ENCODE measurements at regions not wholly inside any gene's neighbourhood (a gene's known extent, or its start where the extent isn't known, plus 50 kb on each side); places are given as distances from the start of the nearest gene placed in this dataset.

GRCh38 chr16:66182592-66182991 is 183.9 kb upstream of the CDH5 start:
- ChIA-PET POLR2A (no interaction called here), CTCF (ENCODE audit: unreplicated experiment) (no interaction called here)
- Histone ChIP-seq H3K9me3 (ENCODE audit: low read length) (no peaks in the 10 kb centered on the region), H2AFZ (ENCODE audit: low read length) (no peak overlapping the region), H3K36me3 (ENCODE audit: insufficient read depth, low read length) (no peaks in the 10 kb centered on the region), H3K4me2 (ENCODE audit: low read length) (no peak overlapping the region), H3K27ac (ENCODE audit: low read depth, low read length, poor library complexity, severe bottlenecking) (no peak overlapping the region), H4K20me1 (ENCODE audit: insufficient read depth, low read length) (no peaks in the 10 kb centered on the region), H3K4me3 (ENCODE audit: low read depth, low read length, poor library complexity, severe bottlenecking) (no peak overlapping the region), H3K79me2 (ENCODE audit: insufficient read depth, low read depth, low read length) (no peaks in the 10 kb centered on the region), H3K9me2 (ENCODE audit: insufficient read depth, low read length) (no peaks in the 10 kb centered on the region), H3K4me1 (ENCODE audit: insufficient read depth, low read length, poor library complexity, severe bottlenecking) (no peaks in the 10 kb centered on the region)
- TF ChIP-seq CTCF (conservative IDR thresholded peaks at IDR 0.05; ENCODE audit: low read length) (no peak), EZH2phosphoT487 (IDR thresholded peaks at IDR 0.05; ENCODE audit: borderline replicate concordance, low read depth, low read length) (no peak)
- intact Hi-C loops (cut with micrococcal nuclease; ENCODE audit: unreplicated experiment), result no loop called here
- BruUV-seq (replicated peaks), result no TSS peak
- DNase-seq (ENCODE audit: low spot score), result no peak

GRCh38 chr16:66176731-66177130 is 189.8 kb upstream of the CDH5 start:
- H2AFZ ChIP-seq (ENCODE audit: low read length), result no peak overlapping the region
- no peaks in the 10 kb centered on the region for H3K79me2 ChIP-seq (ENCODE audit: insufficient read depth, low read depth, low read length)
- H3K9me2 ChIP-seq (ENCODE audit: insufficient read depth, low read length), result no peaks in the 10 kb centered on the region
- no peak overlapping the region for H3K4me2 ChIP-seq (ENCODE audit: low read length)
- H3K9me3 ChIP-seq (ENCODE audit: low read length), result no peaks in the 10 kb centered on the region
- TF ChIP-seq EZH2phosphoT487 (IDR thresholded peaks at IDR 0.05; ENCODE audit: borderline replicate concordance, low read depth, low read length), result no peak
- TF ChIP-seq CTCF (conservative IDR thresholded peaks at IDR 0.05; ENCODE audit: low read length), result no peak
- no peaks in the 10 kb centered on the region for H3K36me3 ChIP-seq (ENCODE audit: insufficient read depth, low read length)
- no TSS peak for BruUV-seq (replicated peaks)
- H4K20me1 ChIP-seq (ENCODE audit: insufficient read depth, low read length), result no peaks in the 10 kb centered on the region
- CTCF ChIA-PET (ENCODE audit: unreplicated experiment), result no interaction called here
- intact Hi-C loops (cut with micrococcal nuclease; ENCODE audit: unreplicated experiment), result no loop called here
- POLR2A ChIA-PET, result interaction anchor here (0.5 kb wide), 1 partner anchor 1061 kb away, joined by 7 read pairs; no protein-coding TSS in a partner anchor
- no peak overlapping the region for H3K4me3 ChIP-seq (ENCODE audit: low read depth, low read length, poor library complexity, severe bottlenecking)
- H3K4me1 ChIP-seq (ENCODE audit: insufficient read depth, low read length, poor library complexity, severe bottlenecking), result no peaks in the 10 kb centered on the region
- no peak overlapping the region for H3K27ac ChIP-seq (ENCODE audit: low read depth, low read length, poor library complexity, severe bottlenecking)
- DNase-seq (ENCODE audit: low spot score), result no peak

- H2AFZ ChIP-seq (ENCODE audit: low read length), result no peak overlapping the region
- no peak for DNase-seq (ENCODE audit: low spot score)
- H3K4me3 ChIP-seq (ENCODE audit: low read depth, low read length, poor library complexity, severe bottlenecking), result no peak overlapping the region
- no peaks in the 10 kb centered on the region for H3K9me2 ChIP-seq (ENCODE audit: insufficient read depth, low read length)
- H4K20me1 ChIP-seq (ENCODE audit: insufficient read depth, low read length), result no peaks in the 10 kb centered on the region
- H3K36me3 ChIP-seq (ENCODE audit: insufficient read depth, low read length), result no peaks in the 10 kb centered on the region
- no peak for TF ChIP-seq EZH2phosphoT487 (IDR thresholded peaks at IDR 0.05; ENCODE audit: borderline replicate concordance, low read depth, low read length)
- no peak for TF ChIP-seq CTCF (conservative IDR thresholded peaks at IDR 0.05; ENCODE audit: low read length)
- POLR2A ChIA-PET, result interaction anchor here (0.6 kb wide), 1 partner anchor 133 kb away, joined by 3 read pairs; no protein-coding TSS in a partner anchor
- H3K4me2 ChIP-seq (ENCODE audit: low read length), result no peak overlapping the region
- BruUV-seq (replicated peaks), result no TSS peak
- H3K27ac ChIP-seq (ENCODE audit: low read depth, low read length, poor library complexity, severe bottlenecking), result no peak overlapping the region
- CTCF ChIA-PET (ENCODE audit: unreplicated experiment), result no interaction called here
- no peaks in the 10 kb centered on the region for H3K9me3 ChIP-seq (ENCODE audit: low read length)
- H3K79me2 ChIP-seq (ENCODE audit: insufficient read depth, low read depth, low read length), result no peaks in the 10 kb centered on the region
- no peaks in the 10 kb centered on the region for H3K4me1 ChIP-seq (ENCODE audit: insufficient read depth, low read length, poor library complexity, severe bottlenecking)
- intact Hi-C loops (cut with micrococcal nuclease; ENCODE audit: unreplicated experiment), result no loop called here
Measured at GRCh38 chr16:66176111-66176510, 190.4 kb upstream of the CDH5 start.
